ENCODE measurements at regions not wholly inside any gene's neighbourhood (a gene's known extent, or its start where the extent isn't known, plus 50 kb on each side); places are given as distances from the start of the nearest gene placed in this dataset.

GRCh38 chr6:49327571-49327970 lies 135.5 kb downstream of the MMUT start:
- Histone ChIP-seq H3K4me2 (ENCODE audit: low read depth, low read length) (no peak overlapping the region), H3K36me3 (replicated peaks in 1 of 2; ENCODE audit: control insufficient read depth in 1 of 2, insufficient read depth in 2 of 2, low read length in 2 of 2) (no peaks in the 10 kb centered on the region), H3K9me3 (ENCODE audit: low read length) (no peaks in the 10 kb centered on the region), H3K79me2 (ENCODE audit: insufficient read depth, low read length) (no peaks in the 10 kb centered on the region), H4K20me1 (ENCODE audit: insufficient read depth, low read length) (no peaks in the 10 kb centered on the region), H2AFZ (ENCODE audit: low read length) (no peak overlapping the region), H3K4me1 (ENCODE audit: insufficient read depth, low read length) (no peaks in the 10 kb centered on the region), H3K9ac (ENCODE audit: insufficient read depth, low read depth, low read length) (no peak overlapping the region), H3K4me3 (replicated peaks in 1 of 3; ENCODE audit: insufficient read depth in 1 of 3, low read depth in 2 of 3, low read length in 3 of 3) (no peak overlapping the region), H3K27me3 (ENCODE audit: control insufficient read depth in 1 of 2, insufficient read depth in 2 of 2, low read length in 2 of 2) (0 out of 5 replicates have a peak, but pooled peaks cover 0 to 1% of the 10 kb centered on the region in 2 experiments), H3K27ac (ENCODE audit: extremely low read length, insufficient read depth, low read length) (no peak overlapping the region)
- POLR2A ChIA-PET: no interaction called here
- 4% methylated on average over 2 of the region's 2 CpGs for WGBS (ENCODE audit: low lambda C conversion rate)
- FAIRE-seq: no peak
- intact Hi-C loops (cut with micrococcal nuclease; ENCODE audit: unreplicated experiment) (no loop called here), in situ Hi-C loops (cut with HindIII; ENCODE audit: extremely low pct_ligation_motif_present, low pct_unique_long_range_greater_than_20kb) (no loop called here)
- no peak for DNase-seq (ENCODE audit: low spot score)
- no TSS peak for BruUV-seq (replicated peaks)
- TF ChIP-seq HNF4G (IDR thresholded peaks at IDR 0.05; ENCODE audit: borderline replicate concordance, low read depth, low read length) (no peak), HNF4G (CRISPR knock-in tag; IDR thresholded peaks at IDR 0.05; ENCODE audit: borderline replicate concordance, low read depth) (no peak), ZNF782 (CRISPR knock-in tag; IDR thresholded peaks at IDR 0.05; ENCODE audit: borderline replicate concordance) (no peak), YEATS4 (CRISPR knock-in tag; IDR thresholded peaks at IDR 0.05; ENCODE audit: borderline replicate concordance) (no peak), ZZZ3 (CRISPR knock-in tag; IDR thresholded peaks at IDR 0.05; ENCODE audit: borderline replicate concordance) (no peak), RFXAP (CRISPR knock-in tag; IDR thresholded peaks at IDR 0.05; ENCODE audit: borderline replicate concordance) (no peak), KDM2A (CRISPR knock-in tag; IDR thresholded peaks at IDR 0.05; ENCODE audit: borderline replicate concordance, low read depth) (no peak), ZNF260 (CRISPR knock-in tag; IDR thresholded peaks at IDR 0.05; ENCODE audit: borderline replicate concordance, low read depth) (no peak), KMT2B (CRISPR knock-in tag; IDR thresholded peaks at IDR 0.05) (no peak), ZFP82 (CRISPR knock-in tag; IDR thresholded peaks at IDR 0.05; ENCODE audit: borderline replicate concordance) (no peak), CENPX (CRISPR knock-in tag; IDR thresholded peaks at IDR 0.05) (no peak), MYC (CRISPR knock-in tag; IDR thresholded peaks at IDR 0.05; ENCODE audit: borderline replicate concordance) (no peak), BHLHE40 (IDR thresholded peaks at IDR 0.05; ENCODE audit: low read length) (no peak)
- no peak for ATAC-seq
- CTCF ChIA-PET (ENCODE audit: low intra/inter-chr PET ratio, low total read pairs): no interaction called here
